Transverse colon (tissue), 4 donors: ENCODE measurements at regions not wholly inside any gene's neighbourhood (a gene's known extent, or its start where the extent isn't known, plus 50 kb on each side); places are given as distances from the start of the nearest gene placed in this dataset.

Experiments
- DNase-seq: peaks from one replicate; pipeline ENCODE4 v3.0.0-alpha.2; 2019
- H3K27ac ChIP-seq, 4 donors: fragments of 200-600 bp; sonication (generic); 2 replicates each; pipeline ENCODE4 v1.5.1; 2016 to 2018; ENCODE audit warnings: inconsistent platforms in 4 of 4
- H3K27me3 ChIP-seq: fragments of 200-600 bp; sonication (generic); 2 replicates; pipeline ENCODE4 v1.5.1; 2017; ENCODE audit warnings: inconsistent platforms
- H3K36me3 ChIP-seq, 4 donors: fragments of 200-600 bp; sonication (generic); 2 replicates each; pipeline ENCODE4 v1.5.1; 2017 to 2019; ENCODE audit warnings: inconsistent platforms in 4 of 4
- H3K4me1 ChIP-seq, 4 donors: fragments of 200-600 bp; sonication (generic); 2 replicates each; pipeline ENCODE4 v1.5.1; 2017 to 2020; ENCODE audit warnings: inconsistent platforms in 4 of 4
- H3K4me3 ChIP-seq, 4 donors: fragments of 200-600 bp; sonication (generic); 1 replicate in 1 of 4; 2 replicates in 3 of 4; pipeline versions ENCODE4 v1.5.1 to v1.6.1; 2017 to 2019; ENCODE audit warnings: inconsistent platforms in 4 of 4
- H3K9me3 ChIP-seq, 2 donors: fragments of 200-600 bp; sonication (generic); 2 replicates each; pipeline ENCODE4 v1.5.1; 2017 to 2019; ENCODE audit warnings: inconsistent platforms in 2 of 2
- EP300 ChIP-seq: sonication (generic); formaldehyde crosslinking; IDR thresholded peaks from one replicate; pipeline ENCODE4 v1.6.1; 2017; ENCODE audit warnings: antibody characterized with exemption, low read depth
- POLR2A ChIP-seq: fragments of 450-650 bp; IDR thresholded peaks from one replicate; pipeline ENCODE4 v1.6.1; 2016; ENCODE audit warnings: antibody characterized with exemption, mild to moderate bottlenecking, moderate library complexity
- POLR2AphosphoS5 ChIP-seq, 3 donors: sonication (generic); formaldehyde crosslinking; IDR thresholded peaks; one replicate each; pipeline ENCODE4 v1.6.1; 2016; ENCODE audit warnings: antibody characterized with exemption in 3 of 3
- WGBS, 2 donors: methylation state at CpG; one replicate each; pipeline ENCODE4 v1.1.5; 2018; ENCODE audit warnings: low coverage in 1 of 2; 5-methylcytosine and 5-hydroxymethylcytosine counted together
- in situ Hi-C, 4 donors: fragments of 200-750 bp; cut with MboI; loops; one replicate each; pipeline versions ENCODE4 v1.15.0 to v1.15.1; 2017; ENCODE audit warnings: low sequenced_read_pairs in 3 of 4, low pct_ligation_motif_present in 1 of 4, low pct_unique_long_range_greater_than_20kb in 1 of 4
- intact Hi-C: fragments of 100-400 bp; cut with DNase I; formaldehyde crosslinking; loops from one replicate; pipeline ENCODE4 v1.15.1; 2023; ENCODE audit warnings: low total_unique reads
- TF ChIP-seq, protein P1 (sequence below), 5 experiments: fragments of 200-600 bp in 3 of 5; fragments of 450-650 bp in 2 of 5; sonication (generic) in 3 of 5; IDR thresholded peaks; 1 replicate in 2 of 5; 2 replicates in 3 of 5; pipeline ENCODE4 v1.5.1; 2016 to 2017; ENCODE audit warnings: antibody characterized with exemption in 5 of 5, inconsistent platforms in 3 of 5, mild to moderate bottlenecking in 2 of 5, moderate library complexity in 1 of 5

DNA sequence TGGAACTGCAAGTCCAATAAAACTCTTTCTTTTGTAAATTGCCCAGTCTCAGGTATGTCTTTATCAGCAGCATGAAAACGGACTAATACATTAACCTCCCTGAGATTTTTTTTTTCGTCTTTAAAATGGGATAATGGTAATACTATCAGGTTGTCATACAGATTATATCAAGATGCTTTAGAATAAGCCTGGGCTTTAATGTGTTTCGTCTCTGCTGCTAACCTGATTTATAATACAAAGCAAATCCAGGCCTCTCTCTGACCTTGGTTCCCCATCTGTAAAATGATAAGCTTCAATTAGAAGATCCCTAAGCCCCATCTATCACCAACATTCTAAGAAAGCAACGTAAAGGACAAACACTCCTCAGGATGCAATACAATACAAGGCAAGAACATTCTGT, 283.5 kb downstream of the LRATD1 start:
- intact Hi-C loops = loop anchor here (1.0 kb wide), 1 partner anchor 47 kb away; no protein-coding TSS in a partner anchor
- WGBS, 2 donors = 79 to 84% methylated on average over 2 to 4 of the region's 4 CpGs
- H3K27me3 ChIP-seq = no peaks in the 10 kb centered on the region
- H3K27ac ChIP-seq = no peak overlapping the region
- DNase-seq = no peak
- no peaks in the 10 kb centered on the region for H3K36me3 ChIP-seq
- TF ChIP-seq, protein P1, sequence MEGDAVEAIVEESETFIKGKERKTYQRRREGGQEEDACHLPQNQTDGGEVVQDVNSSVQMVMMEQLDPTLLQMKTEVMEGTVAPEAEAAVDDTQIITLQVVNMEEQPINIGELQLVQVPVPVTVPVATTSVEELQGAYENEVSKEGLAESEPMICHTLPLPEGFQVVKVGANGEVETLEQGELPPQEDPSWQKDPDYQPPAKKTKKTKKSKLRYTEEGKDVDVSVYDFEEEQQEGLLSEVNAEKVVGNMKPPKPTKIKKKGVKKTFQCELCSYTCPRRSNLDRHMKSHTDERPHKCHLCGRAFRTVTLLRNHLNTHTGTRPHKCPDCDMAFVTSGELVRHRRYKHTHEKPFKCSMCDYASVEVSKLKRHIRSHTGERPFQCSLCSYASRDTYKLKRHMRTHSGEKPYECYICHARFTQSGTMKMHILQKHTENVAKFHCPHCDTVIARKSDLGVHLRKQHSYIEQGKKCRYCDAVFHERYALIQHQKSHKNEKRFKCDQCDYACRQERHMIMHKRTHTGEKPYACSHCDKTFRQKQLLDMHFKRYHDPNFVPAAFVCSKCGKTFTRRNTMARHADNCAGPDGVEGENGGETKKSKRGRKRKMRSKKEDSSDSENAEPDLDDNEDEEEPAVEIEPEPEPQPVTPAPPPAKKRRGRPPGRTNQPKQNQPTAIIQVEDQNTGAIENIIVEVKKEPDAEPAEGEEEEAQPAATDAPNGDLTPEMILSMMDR (IDR thresholded peaks at IDR 0.05) = no peak
- no peak for TF ChIP-seq POLR2AphosphoS5 (IDR thresholded peaks at IDR 0.05)
- no peak for TF ChIP-seq EP300
- TF ChIP-seq POLR2A = no peak
- no peaks in the 10 kb centered on the region for H3K4me1 ChIP-seq
- in situ Hi-C loops = no loop called here
- H3K4me3 ChIP-seq = no peak overlapping the region
- no peaks in the 10 kb centered on the region for H3K9me3 ChIP-seq

DNA sequence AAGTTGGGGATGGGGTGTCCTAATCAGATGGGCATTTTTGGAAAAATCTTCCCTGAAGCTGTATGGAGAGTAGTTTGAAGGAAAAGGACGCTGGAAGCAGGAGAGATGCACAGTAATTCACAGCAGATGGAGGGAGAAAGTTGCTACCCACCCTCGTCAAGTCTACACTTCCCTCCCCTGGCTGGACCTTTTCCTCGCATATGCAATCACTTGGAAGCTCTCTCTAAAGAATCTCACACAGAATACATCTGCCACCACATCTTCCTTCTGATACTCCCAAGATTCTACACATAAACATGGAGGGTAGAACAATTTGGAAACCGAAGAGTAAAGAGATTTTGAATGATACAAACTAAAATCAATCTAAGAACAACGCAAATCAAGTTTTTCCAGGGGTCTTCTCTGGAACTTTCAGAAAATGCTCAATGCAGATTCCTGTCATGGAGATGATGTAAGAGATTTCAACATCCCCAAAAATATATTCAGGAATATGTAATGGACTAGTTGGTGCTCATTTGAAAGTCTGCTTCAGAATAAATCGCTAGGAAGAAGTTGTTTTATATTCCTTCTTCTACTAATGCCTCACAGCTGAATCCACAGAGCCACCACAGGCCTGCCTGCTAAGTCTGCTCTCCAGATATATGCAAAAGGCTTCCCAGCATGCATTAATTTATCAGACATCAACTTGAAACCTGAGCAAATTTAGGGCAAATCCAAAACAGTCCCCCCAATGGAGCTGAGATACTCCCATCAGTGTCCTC, 291.5 kb downstream of the LRATD1 start:
- H3K4me3 ChIP-seq = no peak overlapping the region
- no peaks in the 10 kb centered on the region for H3K36me3 ChIP-seq
- no peaks in the 10 kb centered on the region for H3K27me3 ChIP-seq
- H3K27ac ChIP-seq = no peak overlapping the region
- intact Hi-C loops (no loop called here), in situ Hi-C loops (no loop called here)
- DNase-seq = no peak
- 73 to 83% methylated on average over 6 of the region's 6 CpGs for WGBS, 2 donors
- no peaks in the 10 kb centered on the region for H3K9me3 ChIP-seq
- no peak for TF ChIP-seq POLR2AphosphoS5 (IDR thresholded peaks at IDR 0.05)
- no peak for TF ChIP-seq EP300
- TF ChIP-seq POLR2A = no peak
- H3K4me1 ChIP-seq = no peaks in the 10 kb centered on the region

DNA sequence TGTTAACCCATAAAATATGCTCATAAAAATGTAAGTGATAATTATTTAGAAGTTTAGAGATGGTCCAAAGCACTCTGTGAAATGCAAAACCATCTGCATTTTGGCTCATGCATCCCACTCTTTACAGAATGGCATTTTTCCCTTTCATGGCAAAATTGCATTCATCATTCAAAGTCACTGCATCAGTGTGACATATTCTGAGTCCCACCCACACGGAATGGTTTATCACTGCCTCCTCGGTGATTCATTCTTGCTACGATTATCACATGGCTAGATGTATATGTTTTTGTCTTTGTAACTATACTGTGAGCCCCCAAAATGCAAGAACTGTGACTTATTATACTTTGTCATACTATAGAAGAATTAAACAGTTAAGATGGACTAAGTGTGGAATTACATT, 293.0 kb downstream of the LRATD1 start:
- 94 to 95% methylated on average over 3 of the region's 3 CpGs for WGBS, 2 donors
- intact Hi-C loops = no loop called here
- no peaks in the 10 kb centered on the region for H3K27me3 ChIP-seq
- in situ Hi-C loops = no loop called here
- H3K4me1 ChIP-seq = no peaks in the 10 kb centered on the region
- no peak for TF ChIP-seq POLR2AphosphoS5 (IDR thresholded peaks at IDR 0.05)
- H3K36me3 ChIP-seq = no peaks in the 10 kb centered on the region
- H3K27ac ChIP-seq = no peak overlapping the region
- DNase-seq = no peak
- H3K4me3 ChIP-seq = no peak overlapping the region
- H3K9me3 ChIP-seq = no peaks in the 10 kb centered on the region

DNA sequence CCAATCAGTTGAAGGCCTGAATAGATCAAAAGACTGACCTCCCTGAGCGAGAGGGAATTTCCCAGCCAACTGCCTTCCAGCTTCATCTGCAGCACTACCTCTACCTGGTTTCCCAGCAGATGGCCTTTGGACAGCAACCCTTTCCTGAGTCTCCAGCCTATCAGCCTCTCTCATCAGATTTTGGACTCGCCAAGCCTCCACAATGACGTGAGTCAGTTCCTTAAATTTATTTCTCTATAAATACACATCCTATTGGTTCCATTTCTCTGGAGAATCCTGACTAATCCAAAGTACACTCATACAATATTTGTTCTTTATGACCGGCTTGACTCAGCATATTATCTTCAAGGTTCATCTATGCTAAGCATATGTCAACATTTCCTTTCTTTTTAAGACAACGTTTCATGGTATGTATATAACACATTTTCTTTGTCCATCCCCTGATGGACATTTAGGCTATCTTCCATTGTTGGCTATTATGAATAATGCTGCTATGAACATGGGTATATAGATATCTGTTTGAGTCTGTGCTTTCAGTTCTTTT, 294.6 kb downstream of the LRATD1 start:
- Histone ChIP-seq H3K27me3 (no peaks in the 10 kb centered on the region), H3K36me3 (no peaks in the 10 kb centered on the region), H3K9me3 (no peaks in the 10 kb centered on the region), H3K4me1 (no peaks in the 10 kb centered on the region), H3K27ac (no peak overlapping the region), H3K4me3 (no peak overlapping the region)
- WGBS, 2 donors = 48 to 75% methylated on average over 3 to 5 of the region's 5 CpGs
- no peak for DNase-seq
- TF ChIP-seq EP300 = no peak
- TF ChIP-seq, protein P1 (IDR thresholded peaks at IDR 0.05) = no peak
- no peak for TF ChIP-seq POLR2A
- no peak for TF ChIP-seq POLR2AphosphoS5 (IDR thresholded peaks at IDR 0.05)
- in situ Hi-C loops (no loop called here), intact Hi-C loops (no loop called here)

DNA sequence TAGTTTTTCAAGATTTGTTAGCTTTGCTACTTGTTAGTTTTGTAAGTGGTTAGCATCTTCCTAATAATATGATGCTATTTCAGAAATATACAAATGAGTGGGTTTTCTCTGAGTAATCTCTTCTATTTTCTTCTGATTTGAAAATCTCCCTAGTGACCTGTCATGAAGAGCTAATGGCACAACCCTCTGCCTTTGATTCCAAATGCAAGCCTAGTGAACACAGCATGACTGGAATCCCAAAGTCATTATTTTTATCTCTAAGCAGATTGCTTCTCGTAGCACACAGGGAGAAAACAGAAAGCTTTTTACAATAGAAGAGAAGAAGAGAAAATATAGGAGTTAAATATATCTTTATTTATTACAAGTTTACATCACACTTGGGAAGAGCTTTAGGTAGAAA, 295.5 kb downstream of the LRATD1 start:
- H3K36me3 ChIP-seq = no peaks in the 10 kb centered on the region
- in situ Hi-C loops (no loop called here), intact Hi-C loops (no loop called here)
- no peaks in the 10 kb centered on the region for H3K4me1 ChIP-seq
- TF ChIP-seq EP300 (no peak), POLR2A (no peak), POLR2AphosphoS5 (IDR thresholded peaks at IDR 0.05) (no peak)
- TF ChIP-seq, protein P1 (IDR thresholded peaks at IDR 0.05) = no peak
- DNase-seq = no peak
- no peaks in the 10 kb centered on the region for H3K9me3 ChIP-seq
- no peaks in the 10 kb centered on the region for H3K27me3 ChIP-seq
- H3K4me3 ChIP-seq = no peak overlapping the region
- WGBS, 2 donors = 75 to 88% methylated on average over 1 of the region's 1 CpG
- no peak overlapping the region for H3K27ac ChIP-seq
